ENCODE measurements at regions not wholly inside any gene's neighbourhood (a gene's known extent, or its start where the extent isn't known, plus 50 kb on each side); places are given as distances from the start of the nearest gene placed in this dataset.
"Not testable (repeated sequence)": the region's sequence is repeated elsewhere in the genome, so short reads cannot be mapped to it uniquely, and the experiment has no call there.

- TF ChIP-seq CTCF, POLR2A (IDR thresholded peaks at IDR 0.05): not testable (repeated sequence)
Observed at GRCh38 chr15:32342268-32342667, 60.8 kb downstream of the GOLGA8K start.

All from esophagus squamous epithelium (tissue), 4 donors.